Mucosa of descending colon (tissue), 3 donors: ENCODE measurements at regions not wholly inside any gene's neighbourhood (a gene's known extent, or its start where the extent isn't known, plus 50 kb on each side); places are given as distances from the start of the nearest gene placed in this dataset.

Source experiments
- ATAC-seq: fragments of 200-7000 bp; cut with Tn5 transposase; one replicate; pipeline ENCODE4 v1.9.1; 2020; ENCODE audit warnings: mild to moderate bottlenecking, moderate library complexity
- DNase-seq, 3 donors: peaks; one replicate each; pipeline ENCODE4 v3.0.0-alpha.2; 2020
- H3K36me3 ChIP-seq: fragments of 200-600 bp; one replicate; pipeline ENCODE4 v1.8.0; 2021; ENCODE audit warnings: low read depth, mild to moderate bottlenecking
- H3K4me1 ChIP-seq: fragments of 200-600 bp; one replicate; pipeline ENCODE4 v1.8.0; 2021; ENCODE audit warnings: low read depth, mild to moderate bottlenecking
- H3K4me3 ChIP-seq: fragments of 200-600 bp; one replicate; pipeline ENCODE4 v1.8.0; 2021; ENCODE audit warnings: mild to moderate bottlenecking
- H3K9me3 ChIP-seq: fragments of 200-600 bp; one replicate; pipeline ENCODE4 v1.8.0; 2021; ENCODE audit warnings: mild to moderate bottlenecking
- CTCF ChIP-seq: fragments of 200-600 bp; IDR thresholded peaks from one replicate; pipeline ENCODE4 v1.8.0; 2022; ENCODE audit warnings: antibody characterized with exemption, mild to moderate bottlenecking
- intact Hi-C, 2 donors: fragments of 100-400 bp; cut with DNase I in 1 of 2; cut with micrococcal nuclease in 1 of 2; formaldehyde crosslinking; loops; one replicate each; pipeline versions ENCODE4 v1.11.0 to v1.11.1; 2022; cut with DNase I, micrococcal nuclease
- donor health status: DM: no; HTN: no; CAD: no; lungs with moderate emphysema.
- donor health status: DM: no; HTN: no; CAD: no.
- donor health status: DM: no; HTN: yes; CAD: no.

- intact Hi-C loops, result no loop called here
- ATAC-seq, result no peak
- TF ChIP-seq CTCF, result no peak
Measured at GRCh38 chr17:13755851-13756250, 154.1 kb upstream of the HS3ST3A1 start.

DNA sequence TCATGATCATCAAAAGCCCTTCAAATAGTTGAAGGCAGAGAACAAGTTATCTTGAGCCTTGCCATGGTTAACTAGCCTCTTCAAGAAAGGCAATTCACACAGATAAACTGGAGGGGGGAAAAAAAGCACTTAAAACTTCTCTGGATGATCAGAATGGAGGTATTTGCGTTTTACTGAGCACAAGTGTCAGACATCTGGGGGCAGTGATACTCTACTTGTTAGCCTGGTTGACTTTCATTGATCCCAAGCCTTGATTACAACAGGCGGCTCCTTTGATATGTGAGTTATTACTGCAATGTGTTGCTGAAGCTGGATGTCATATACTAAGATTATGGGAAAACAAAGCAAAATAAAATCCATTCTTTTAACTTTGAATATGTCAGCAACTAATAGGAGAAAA, 155.0 kb upstream of the HS3ST3A1 start:
- Histone ChIP-seq H3K9me3 (no peaks in the 10 kb centered on the region), H3K4me3 (no peak overlapping the region), H3K4me1 (no peaks in the 10 kb centered on the region), H3K36me3 (no peaks in the 10 kb centered on the region)
- no peak for TF ChIP-seq CTCF
- ATAC-seq (no peak), DNase-seq (no peak)
- intact Hi-C loops, result no loop called here

More at GRCh38 chr17:13755851-13756250, 154.1 kb upstream of the HS3ST3A1 start:
- DNase-seq, result no peak
- Histone ChIP-seq H3K9me3 (no peaks in the 10 kb centered on the region), H3K4me3 (no peak overlapping the region), H3K36me3 (no peaks in the 10 kb centered on the region), H3K4me1 (no peaks in the 10 kb centered on the region)

DNA sequence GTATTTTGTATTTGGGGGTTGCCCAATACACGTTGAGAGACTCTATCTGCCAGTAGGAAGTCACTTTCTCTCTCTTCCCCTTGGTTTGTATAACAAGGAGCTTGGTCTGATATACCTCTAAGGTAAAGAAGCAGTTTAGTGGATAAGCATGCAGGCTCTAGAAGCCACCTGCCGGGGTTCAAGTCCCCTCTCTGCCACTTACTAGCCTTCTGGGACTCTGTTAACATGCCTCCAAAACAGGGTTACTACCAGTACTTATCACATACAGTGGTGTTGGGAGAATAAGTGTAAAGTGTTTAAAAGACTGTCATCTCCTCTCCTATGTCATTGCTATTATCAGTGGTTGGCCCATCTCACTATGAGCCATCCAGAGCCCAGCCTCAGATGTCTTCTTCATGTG, 156.1 kb upstream of the HS3ST3A1 start:
- Histone ChIP-seq H3K36me3 (no peaks in the 10 kb centered on the region), H3K4me3 (no peak overlapping the region), H3K9me3 (no peaks in the 10 kb centered on the region), H3K4me1 (no peaks in the 10 kb centered on the region)
- no peak for DNase-seq
- no peak for ATAC-seq
- intact Hi-C loops, result no loop called here
- TF ChIP-seq CTCF, result no peak

- H3K4me1 ChIP-seq, result no peaks in the 10 kb centered on the region
- no peak overlapping the region for H3K4me3 ChIP-seq
- DNase-seq (no peak), ATAC-seq (no peak)
- no peaks in the 10 kb centered on the region for H3K9me3 ChIP-seq
- TF ChIP-seq CTCF, result no peak
- H3K36me3 ChIP-seq, result no peaks in the 10 kb centered on the region
- intact Hi-C loops, result no loop called here
Measured at GRCh38 chr17:13759518-13760335, 158.0 kb upstream of the HS3ST3A1 start.

DNA sequence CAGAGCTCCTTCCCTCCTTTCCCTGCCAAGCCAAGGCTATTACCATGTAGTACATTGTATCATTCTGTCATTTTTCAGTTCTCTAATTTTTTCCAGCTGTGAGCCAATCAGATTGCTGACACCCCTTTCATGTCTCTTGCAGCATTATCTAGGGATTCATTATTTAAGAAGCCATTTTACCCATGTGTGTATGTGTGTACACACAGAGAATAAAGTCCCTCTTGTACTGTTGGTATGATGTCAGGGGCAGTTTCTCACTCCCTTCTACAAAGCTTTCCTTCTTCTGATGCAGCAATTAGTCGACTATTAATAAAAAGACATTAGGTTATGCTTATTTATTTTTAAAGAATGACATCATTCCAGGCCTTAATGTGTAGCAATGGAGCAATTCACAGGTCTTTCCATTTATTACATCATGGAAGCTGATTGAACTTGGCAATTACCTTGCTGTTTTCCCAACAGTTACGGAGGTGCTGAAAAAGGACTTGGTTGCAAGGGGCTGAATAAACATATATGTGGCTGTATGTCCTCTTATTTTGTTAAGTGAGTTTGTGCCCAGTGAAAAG, 159.4 kb upstream of the HS3ST3A1 start:
- ATAC-seq (no peak), DNase-seq (no peak)
- H3K36me3 ChIP-seq, result no peaks in the 10 kb centered on the region
- intact Hi-C loops, result no loop called here
- no peak for TF ChIP-seq CTCF
- no peaks in the 10 kb centered on the region for H3K4me1 ChIP-seq
- H3K4me3 ChIP-seq, result no peak overlapping the region
- H3K9me3 ChIP-seq, result no peaks in the 10 kb centered on the region
